K562 (cell line): ENCODE measurements at regions not wholly inside any gene's neighbourhood (a gene's known extent, or its start where the extent isn't known, plus 50 kb on each side); places are given as distances from the start of the nearest gene placed in this dataset.

Experiments used
- ATAC-seq: fragments of 200-7000 bp; cut with Tn5 transposase; 3 replicates; pipeline ENCODE4 v1.9.1; 2020; ENCODE audit warnings: moderate library complexity
- BruUV-seq: library from RNA; stranded (reverse); fragments of 400-500 nt; replicated peaks from 2 replicates; lab custom pipeline; 2021; lab: Mats Ljungman, UMichigan
- CTCF ChIA-PET: fragments of 300-600 bp; formaldehyde crosslinking; extraction: SDS; loops from one replicate; lab custom pipeline; 2021; ENCODE audit warnings: low intra/inter-chr PET ratio; lab: Yijun Ruan, JAX
- POLR2A ChIA-PET: fragments of 300-600, 350-650 bp; sonication (Branson Sonifier 250); formaldehyde crosslinking; extraction: SDS; loops from one replicate; lab custom pipeline; 2021; ENCODE audit warnings: antibody characterized with exemption, inconsistent platforms; lab: Yijun Ruan, JAX
- DNase-seq, 4 experiments: peaks; one replicate each; pipeline versions ENCODE4 v3.0.0 to v3.0.0-alpha.2; 2011 to 2018; ENCODE audit warnings: low spot score in 3 of 4, mixed read lengths in 3 of 4; ENCODE audit errors: extremely low read depth in 1 of 4
- FAIRE-seq: peaks from 2 replicates; lab custom pipeline; 2011; peaks lifted over from hg19 to GRCh38; lab: Jason Lieb, UNC
- H2AFZ ChIP-seq: 2 replicates; pipeline ENCODE4 v1.6.0; 2011; ENCODE audit warnings: low read depth, low read length, control low read depth, inconsistent platforms
- H3K27ac ChIP-seq: fragments of 200-600 bp; 3 replicates; pipeline ENCODE4 v1.8.0; 2011; ENCODE audit warnings: low read depth, mild to moderate bottlenecking, control low read depth, inconsistent platforms, low read length, moderate library complexity, mixed read lengths; ENCODE audit errors: extremely low read depth
- H3K27me3 ChIP-seq, 2 experiments: fragments of 300-600 bp in 1 of 2; 2 replicates in 1 of 2; 3 replicates in 1 of 2; pipeline versions ENCODE4 v1.6.0 to v1.8.0; 2011; ENCODE audit warnings: inconsistent platforms in 2 of 2, low read length in 2 of 2, mild to moderate bottlenecking in 1 of 2, mixed read lengths in 1 of 2, moderate library complexity in 1 of 2; ENCODE audit not compliant: control insufficient read depth in 2 of 2, insufficient read depth in 2 of 2
- H3K36me3 ChIP-seq: fragments of 300-600 bp; 3 replicates; pipeline ENCODE4 v1.8.0; 2011; ENCODE audit warnings: mild to moderate bottlenecking, low read length, inconsistent platforms; ENCODE audit not compliant: control insufficient read depth, insufficient read depth
- H3K4me1 ChIP-seq, 2 experiments: fragments of 200-600 bp in 1 of 2; replicated peaks in 1 of 2; 2 replicates in 1 of 2; 3 replicates in 1 of 2; pipeline versions ENCODE4 v1.5.1 to v1.8.0; 2011; ENCODE audit warnings: inconsistent platforms in 2 of 2, low read length in 2 of 2, mild to moderate bottlenecking in 1 of 2, mixed read lengths in 1 of 2, moderate library complexity in 1 of 2; ENCODE audit not compliant: control insufficient read depth in 2 of 2, insufficient read depth in 2 of 2
- H3K4me2 ChIP-seq: 2 replicates; pipeline ENCODE4 v1.6.1; 2011; ENCODE audit warnings: low read length, control low read depth, inconsistent platforms, mixed read lengths; ENCODE audit not compliant: insufficient read depth
- H3K4me3 ChIP-seq: fragments of 200-600 bp; sonication (generic), shearing (Covaris generic); 2 replicates; pipeline ENCODE4 v1.5.1; 2016; ENCODE audit warnings: control low read depth, inconsistent platforms
- H3K79me2 ChIP-seq: fragments of 200-600 bp; 3 replicates; pipeline ENCODE4 v1.8.0; 2011; ENCODE audit warnings: low read length, inconsistent platforms; ENCODE audit not compliant: control insufficient read depth, insufficient read depth
- H3K9ac ChIP-seq, 2 experiments: 2 replicates each; pipeline versions ENCODE4 v1.6.0 to v1.6.1; 2011; ENCODE audit warnings: low read depth in 2 of 2, low read length in 2 of 2, control low read depth in 1 of 2, inconsistent platforms in 1 of 2, mild to moderate bottlenecking in 1 of 2, mixed read lengths in 1 of 2; ENCODE audit not compliant: insufficient read depth in 1 of 2
- H3K9me1 ChIP-seq: one replicate; pipeline ENCODE4 v1.6.0; 2011; ENCODE audit warnings: inconsistent platforms, mild to moderate bottlenecking, low read length, moderate library complexity; ENCODE audit not compliant: control insufficient read depth, insufficient read depth
- H3K9me3 ChIP-seq: replicated peaks from 2 replicates; pipeline ENCODE4 v1.5.1; 2011; ENCODE audit warnings: low read depth, low read length, inconsistent platforms; ENCODE audit not compliant: control insufficient read depth, insufficient read depth
- H4K20me1 ChIP-seq: replicated peaks from 2 replicates; pipeline ENCODE4 v1.6.1; 2011; ENCODE audit warnings: low read length, inconsistent platforms, mixed read lengths; ENCODE audit not compliant: control insufficient read depth, insufficient read depth
- ARID1B ChIP-seq: fragments of 450-650 bp; IDR thresholded peaks from 2 replicates; pipeline ENCODE4 v1.6.1; 2016; ENCODE audit warnings: antibody characterized with exemption, mild to moderate bottlenecking, inconsistent platforms
- ASH1L ChIP-seq: fragments of 450-650 bp; IDR thresholded peaks from 2 replicates; pipeline ENCODE4 v1.6.1; 2018; ENCODE audit warnings: borderline replicate concordance, mild to moderate bottlenecking, low read depth; ENCODE audit not compliant: partially characterized antibody
- BCOR ChIP-seq: fragments of 450-650 bp; IDR thresholded peaks from 2 replicates; pipeline ENCODE4 v1.6.1; 2016
- CEBPB ChIP-seq: fragments of 450-650 bp; IDR thresholded peaks from 2 replicates; pipeline ENCODE4 v1.6.1; 2016; ENCODE audit warnings: missing genetic modification characterization, missing compliant biosample characterization
- CEBPG ChIP-seq, 3 experiments: fragments of 200-800 bp in 1 of 3; sonication (Bioruptor generic) in 1 of 3; sonication (generic) in 1 of 3; formaldehyde crosslinking in 1 of 3; IDR thresholded peaks in 2 of 3; conservative IDR thresholded peaks in 1 of 3; 2 replicates each; pipeline versions ENCODE4 v1.6.1 to v1.8.0; 2016 to 2022; ENCODE audit warnings: missing compliant biosample characterization in 2 of 3, missing genetic modification characterization in 2 of 3, mild to moderate bottlenecking in 1 of 3, missing genetic modification reagents in 1 of 3
- CLOCK ChIP-seq: fragments of 250-450 bp; sonication (Bioruptor Pico); IDR thresholded peaks from 2 replicates; pipeline ENCODE4 v1.4.0; 2020; ENCODE audit warnings: mild to moderate bottlenecking, moderate library complexity, borderline replicate concordance
- DPF2 ChIP-seq: fragments of 450-650 bp; IDR thresholded peaks from 2 replicates; pipeline ENCODE4 v1.6.1; 2016
- ETV1 ChIP-seq: fragments of 450-650 bp; conservative IDR thresholded peaks from 2 replicates; pipeline ENCODE4 v1.6.1; 2016; ENCODE audit warnings: missing genetic modification characterization, control low read depth, low read depth, missing compliant biosample characterization
- GATAD2B ChIP-seq: fragments of 450-650 bp; IDR thresholded peaks from 2 replicates; pipeline ENCODE4 v1.6.1; 2017; ENCODE audit warnings: mild to moderate bottlenecking, borderline replicate concordance
- KLF1 ChIP-seq: fragments of 450-650 bp; IDR thresholded peaks from 2 replicates; pipeline ENCODE4 v1.6.1; 2016; ENCODE audit warnings: missing genetic modification characterization, missing compliant biosample characterization
- MYBL2 ChIP-seq, 2 experiments: fragments of 450-650 bp in 1 of 2; sonication (generic) in 1 of 2; formaldehyde crosslinking in 1 of 2; IDR thresholded peaks; 2 replicates each; pipeline versions ENCODE4 v1.6.1 to v1.8.1; 2017 to 2022; ENCODE audit warnings: borderline replicate concordance in 1 of 2, inconsistent platforms in 1 of 2, low read depth in 1 of 2, mild to moderate bottlenecking in 1 of 2, missing genetic modification reagents in 1 of 2, moderate library complexity in 1 of 2
- PRDM10 ChIP-seq: fragments of 450-650 bp; IDR thresholded peaks from 2 replicates; pipeline ENCODE4 v1.6.1; 2018; ENCODE audit not compliant: partially characterized antibody
- PRMT5 ChIP-seq: sonication (generic); formaldehyde crosslinking; IDR thresholded peaks from 2 replicates; pipeline ENCODE4 v1.5.0; 2020; ENCODE audit warnings: missing genetic modification reagents
- SAP30 ChIP-seq: fragments of 200-600 bp; sonication (generic); IDR thresholded peaks from 2 replicates; pipeline ENCODE4 v1.6.1; 2012; ENCODE audit warnings: borderline replicate concordance, low read depth, mild to moderate bottlenecking, moderate library complexity, low read length, control low read depth, inconsistent platforms; ENCODE audit not compliant: insufficient read depth, poor library complexity, severe bottlenecking
- SMAD4 ChIP-seq: fragments of 250-450 bp; sonication (Bioruptor Pico); conservative IDR thresholded peaks from 2 replicates; pipeline ENCODE4 v1.8.0; 2021; ENCODE audit warnings: inconsistent platforms, mild to moderate bottlenecking, moderate library complexity
- SMARCC2 ChIP-seq: fragments of 450-650 bp; IDR thresholded peaks from 2 replicates; pipeline ENCODE4 v1.6.1; 2017; ENCODE audit warnings: antibody characterized with exemption, moderate library complexity, mild to moderate bottlenecking, low read depth
- SUPT5H ChIP-seq: fragments of 450-650 bp; IDR thresholded peaks from 2 replicates; pipeline ENCODE4 v1.6.1; 2016
- TCF7L2 ChIP-seq: fragments of 150-350 bp; IDR thresholded peaks from 2 replicates; pipeline ENCODE4 v1.6.1; 2016; ENCODE audit warnings: low read depth, mild to moderate bottlenecking, low read length, moderate library complexity
- ZEB2 ChIP-seq: fragments of 450-650 bp; IDR thresholded peaks from 2 replicates; pipeline ENCODE4 v1.6.1; 2016
- WGBS: fragments of 100-300 bp; shearing (Covaris generic); methylation state at CpG from one replicate; pipeline ENCODE4 v1.1.6; 2016; ENCODE audit warnings: low coverage, mixed read lengths; ENCODE audit not compliant: insufficient coverage; ENCODE audit errors: missing lambda C conversion rate; 5-methylcytosine and 5-hydroxymethylcytosine counted together
- in situ Hi-C: fragments of 300-500 bp; cut with MboI; formaldehyde crosslinking; loops from 4 replicates; pipeline ENCODE4 v1.15.0; 2018; ENCODE audit warnings: inconsistent platforms, mixed read lengths
- intact Hi-C: fragments of 100-400 bp; cut with micrococcal nuclease; formaldehyde crosslinking; loops from 2 replicates; pipeline ENCODE4 v1.14.2; 2022

GRCh38 chr14:97888331-97888730, 1091.1 kb downstream of the VRK1 start:
- no peak for ATAC-seq
- H3K9ac ChIP-seq = no peak overlapping the region
- intact Hi-C loops (no loop called here), in situ Hi-C loops (no loop called here)
- H3K9me1 ChIP-seq = no peaks in the 10 kb centered on the region
- H3K4me1 ChIP-seq = no peaks in the 10 kb centered on the region
- ChIA-PET POLR2A (no interaction called here), CTCF (no interaction called here)
- H4K20me1 ChIP-seq = no peaks in the 10 kb centered on the region
- H3K4me2 ChIP-seq = no peak overlapping the region
- 6% methylated on average over 3 of the region's 5 CpGs for WGBS
- no peak overlapping the region for H2AFZ ChIP-seq
- no peak overlapping the region for H3K27ac ChIP-seq
- no peak for FAIRE-seq
- no peak for DNase-seq
- BruUV-seq = no TSS peak
- no peaks in the 10 kb centered on the region for H3K9me3 ChIP-seq
- H3K27me3 ChIP-seq = no peaks in the 10 kb centered on the region
- no peak overlapping the region for H3K4me3 ChIP-seq
- no peaks in the 10 kb centered on the region for H3K36me3 ChIP-seq
- no peaks in the 10 kb centered on the region for H3K79me2 ChIP-seq
- TF ChIP-seq CEBPG (CRISPR knock-in tag; IDR thresholded peaks at IDR 0.05) (no peak), CEBPG (tag; conservative IDR thresholded peaks at IDR 0.05 in 1 of 2, IDR thresholded peaks at IDR 0.05 in 1 of 2) (no peak), ZEB2 (no peak), CEBPB (tag) (no peak), SUPT5H (no peak), CLOCK (CRISPR knock-in tag) (no peak), SMAD4 (no peak), SAP30 (no peak), TCF7L2 (no peak), GATAD2B (no peak), MYBL2 (IDR thresholded peaks at IDR 0.05; ENCODE audit: low read depth) (no peak), MYBL2 (CRISPR knock-in tag; IDR thresholded peaks at IDR 0.05; ENCODE audit: borderline replicate concordance) (no peak), DPF2 (no peak), PRDM10 (no peak), KLF1 (tag) (no peak), ARID1B (no peak), BCOR (no peak), ETV1 (tag) (no peak), PRMT5 (CRISPR knock-in tag) (no peak), SMARCC2 (no peak), ASH1L (no peak)
